Stimulated activated CD4-positive, alpha-beta T cell treated with anti-CD3 and anti-CD28 coated beads, Interleukin-4, amount 100 ng/mL, for 48 hours (primary cell): ENCODE measurements at regions not wholly inside any gene's neighbourhood (a gene's known extent, or its start where the extent isn't known, plus 50 kb on each side); places are given as distances from the start of the nearest gene placed in this dataset.
A peak's percentile ranks its signal among the peaks of the same experiment; 100 is the strongest.

Experiments used
- DNase-seq, 2 donors: peaks; one replicate each; pipeline ENCODE4 v3.0.0-alpha.2; 2020; ENCODE audit warnings: low read depth in 2 of 2

GRCh38 chr4:177573507-177573906, 131.3 kb upstream of the AGA start:
- no peak for DNase-seq

- no peak for DNase-seq
Observed at GRCh38 chr4:177574446-177574845, 132.2 kb upstream of the AGA start.

DNA sequence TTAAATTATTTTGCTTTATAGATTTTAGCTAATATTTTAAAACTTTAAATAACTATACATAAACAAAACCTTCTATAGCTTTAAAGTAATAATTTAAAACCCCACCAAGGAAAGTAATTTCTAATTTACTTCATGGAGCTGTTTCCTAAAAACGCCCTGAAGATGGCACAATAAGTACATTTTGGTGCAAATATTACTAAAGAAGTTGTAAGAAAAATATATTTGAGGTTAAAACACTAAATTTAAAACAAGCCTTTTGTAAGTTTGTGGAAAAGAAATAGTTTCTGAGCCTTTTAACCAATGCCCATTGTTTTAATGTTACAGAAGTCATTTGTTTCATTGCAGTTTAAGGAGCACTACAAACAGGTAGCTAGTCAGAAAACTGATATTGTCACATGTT, 137.4 kb upstream of the AGA start:
- DNase-seq, result no peak

DNA sequence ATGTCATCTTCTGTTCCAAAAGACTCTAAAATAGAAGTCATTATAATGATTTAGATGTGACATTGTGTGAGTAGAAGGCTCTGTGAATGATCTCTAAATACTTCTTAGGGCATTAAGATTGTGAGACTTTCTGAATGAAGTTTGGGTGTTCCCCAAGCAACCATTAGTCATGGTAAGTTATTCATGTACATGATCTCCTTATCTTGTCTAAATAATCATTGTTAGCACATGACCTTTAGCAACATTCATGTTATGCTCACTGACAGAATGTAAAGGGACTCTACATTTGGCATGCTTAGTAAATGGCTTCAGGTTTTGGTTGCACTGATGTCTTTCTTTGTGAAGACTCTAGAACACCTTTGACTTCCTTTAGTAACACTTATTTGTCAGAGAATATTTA, 140.8 kb upstream of the AGA start:
- DNase-seq, result no peak

GRCh38 chr4:177587989-177588388, 145.8 kb upstream of the AGA start:
- DNase-seq, result no peak

- DNase-seq, result no peak
Observed at GRCh38 chr4:177595386-177595785, 153.1 kb upstream of the AGA start.

DNA sequence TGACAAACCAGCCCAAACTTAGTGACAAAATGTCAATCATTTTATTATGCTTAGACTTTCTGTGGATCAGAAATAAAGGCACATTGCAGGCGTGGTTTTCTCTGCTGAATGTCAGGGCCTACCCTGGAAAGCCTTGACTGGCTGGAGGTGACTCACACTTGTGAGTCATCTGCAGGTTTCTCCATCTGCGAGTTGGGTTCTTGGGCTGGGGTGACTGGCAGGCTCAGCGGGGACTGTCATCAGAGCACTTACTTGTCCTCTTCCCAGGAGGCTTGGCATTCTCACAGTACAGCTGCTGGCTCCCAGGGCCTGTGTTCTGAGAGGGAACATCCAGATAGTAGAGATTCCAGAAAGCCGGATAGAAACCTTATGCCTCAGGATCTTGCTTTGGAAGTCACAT, 153.8 kb upstream of the AGA start:
- DNase-seq, result peak; percentile 15 to 19

DNA sequence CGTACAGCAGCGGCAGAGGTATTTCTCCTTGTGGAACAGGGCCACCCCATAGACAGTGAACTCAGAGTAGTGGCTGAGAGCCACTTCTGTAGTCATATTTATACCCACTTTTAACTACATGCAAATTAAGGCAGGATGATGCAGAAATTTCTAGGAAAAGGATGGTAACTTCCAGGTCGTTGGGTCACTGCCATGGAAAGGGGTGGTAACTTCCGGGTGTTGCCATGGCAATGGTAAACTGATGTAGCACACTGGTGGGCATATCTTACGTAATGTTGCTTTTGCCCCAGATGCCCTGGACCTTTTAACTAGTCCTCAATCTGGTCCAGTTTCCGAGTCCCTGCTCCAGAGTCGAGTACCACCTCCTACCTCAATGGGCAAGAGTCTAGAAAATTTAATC, 154.8 kb upstream of the AGA start:
- no peak for DNase-seq

DNA sequence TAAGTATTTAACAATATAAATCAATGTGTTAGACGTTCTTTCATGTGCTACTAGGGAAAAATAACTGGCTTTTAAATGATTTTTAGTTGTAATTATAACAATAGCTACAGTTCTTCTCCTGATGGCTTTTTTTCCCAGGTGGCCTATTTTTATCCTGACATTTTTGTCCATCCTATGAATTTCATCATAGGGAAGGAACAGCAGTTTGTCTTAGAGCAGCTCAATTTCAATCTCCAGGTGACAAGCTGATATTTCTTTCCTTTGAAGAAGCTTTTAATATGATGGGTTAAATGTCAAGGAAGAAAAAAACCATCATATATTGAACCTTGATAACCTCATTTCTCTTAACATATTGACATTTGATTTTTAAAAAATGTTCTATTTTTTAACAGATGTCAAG, 163.0 kb upstream of the AGA start:
- no peak for DNase-seq

- DNase-seq, result no peak
Observed at GRCh38 chr4:177607111-177607573, 164.9 kb upstream of the AGA start.

DNA sequence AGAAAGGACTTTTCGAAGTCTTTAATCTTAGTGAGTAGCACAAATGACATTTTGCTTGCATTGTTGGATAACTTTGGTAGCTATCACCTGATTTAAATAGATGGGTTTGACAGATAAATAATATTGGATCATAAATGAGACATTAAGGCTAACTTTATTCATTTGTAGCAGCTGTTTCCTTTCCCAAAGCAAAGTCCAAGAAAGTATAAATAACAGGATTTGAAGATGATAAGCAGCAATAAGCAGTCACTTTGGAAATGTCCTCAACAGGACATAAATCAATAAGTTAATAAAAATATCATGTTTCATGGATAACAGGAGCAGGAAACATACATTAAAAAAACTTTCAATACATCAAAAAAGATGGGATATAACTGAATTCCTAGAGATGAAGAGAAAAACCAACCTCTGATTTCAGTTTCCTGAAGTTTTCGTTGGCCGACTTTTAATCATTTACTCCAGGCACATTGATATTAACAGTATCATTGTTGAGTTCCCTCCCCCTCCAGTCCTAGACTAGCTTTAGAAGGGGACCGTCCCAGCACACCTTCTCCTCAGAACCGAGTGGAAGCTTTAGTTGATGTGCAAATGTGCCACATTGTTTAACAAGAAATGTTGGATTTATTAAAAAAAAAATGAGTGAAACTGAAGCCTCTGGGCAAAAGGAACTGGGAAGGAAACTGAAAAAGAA, 169.9 kb upstream of the AGA start:
- DNase-seq, result no peak

- DNase-seq, result no peak
Observed at GRCh38 chr4:177612684-177613083, 170.4 kb upstream of the AGA start.

DNA sequence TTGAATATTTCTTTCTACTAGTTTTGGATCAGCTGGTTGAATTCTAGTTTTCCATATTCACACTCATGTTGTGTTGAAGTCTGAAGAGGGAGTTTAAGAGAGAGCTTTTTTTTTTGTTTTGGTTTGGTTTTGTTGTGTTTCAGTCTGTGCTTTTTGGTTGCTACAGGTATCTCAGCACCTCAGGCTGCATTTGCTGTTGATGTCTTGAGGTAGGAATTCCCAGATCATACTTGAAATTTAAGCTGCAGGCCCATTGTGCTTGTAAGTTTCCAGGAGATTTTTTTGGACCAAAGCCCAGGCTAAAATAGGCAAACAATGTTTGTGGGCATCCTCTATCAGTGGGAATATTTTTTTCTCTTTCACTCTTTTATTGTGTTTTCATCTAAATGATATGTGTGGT, 190.2 kb upstream of the AGA start:
- no peak for DNase-seq

- no peak for DNase-seq
Observed at GRCh38 chr4:177638871-177639270, 196.6 kb upstream of the AGA start.

GRCh38 chr4:177640864-177641263, 198.6 kb upstream of the AGA start:
- DNase-seq, result no peak

DNA sequence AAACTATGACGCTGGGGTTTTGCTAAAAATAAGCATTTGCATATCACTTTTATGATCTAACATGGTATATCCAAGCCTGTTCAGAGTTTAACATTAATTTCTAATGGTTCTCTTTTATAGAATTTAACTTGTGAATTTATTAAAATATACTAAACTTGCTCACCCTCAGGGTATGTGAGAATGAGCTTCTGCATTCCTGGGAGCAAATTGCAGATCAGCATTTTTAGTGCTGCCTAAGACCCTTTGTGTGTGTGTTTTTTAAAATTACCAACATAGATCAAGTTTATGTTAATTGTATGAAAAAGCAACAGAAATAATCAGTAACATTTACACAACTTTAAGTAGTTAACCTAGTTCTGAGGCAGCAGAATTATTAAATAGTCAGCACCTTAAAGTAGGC, 218.0 kb upstream of the AGA start:
- DNase-seq, result no peak

DNA sequence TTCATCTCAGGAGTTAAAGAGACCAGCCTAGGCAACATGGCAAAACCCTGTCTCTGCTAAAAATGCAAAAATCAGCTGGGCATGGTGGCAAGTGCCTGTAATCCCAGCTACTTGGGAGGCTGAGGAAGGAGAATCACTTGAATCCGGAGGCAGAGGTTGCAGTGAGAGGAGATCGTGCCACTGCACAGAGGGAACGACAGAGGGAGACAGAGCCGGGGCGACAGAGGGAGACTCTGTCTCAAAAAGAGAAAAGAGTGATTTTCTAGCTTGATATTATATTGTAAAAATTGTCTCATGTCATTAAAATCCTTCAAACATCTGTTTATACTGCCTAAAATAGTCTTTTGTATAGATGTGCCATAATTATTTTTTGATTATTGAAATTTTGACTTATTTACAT, 225.4 kb upstream of the AGA start:
- no peak for DNase-seq

- DNase-seq, result no peak
Observed at GRCh38 chr4:177671387-177671786, 229.2 kb upstream of the AGA start.

- DNase-seq, result no peak
Observed at GRCh38 chr4:177671845-177672244, 229.6 kb upstream of the AGA start.

- DNase-seq, result no peak
Observed at GRCh38 chr4:177673985-177674489, 231.8 kb upstream of the AGA start.

GRCh38 chr4:177680308-177680707, 238.1 kb upstream of the AGA start:
- DNase-seq, result no peak

DNA sequence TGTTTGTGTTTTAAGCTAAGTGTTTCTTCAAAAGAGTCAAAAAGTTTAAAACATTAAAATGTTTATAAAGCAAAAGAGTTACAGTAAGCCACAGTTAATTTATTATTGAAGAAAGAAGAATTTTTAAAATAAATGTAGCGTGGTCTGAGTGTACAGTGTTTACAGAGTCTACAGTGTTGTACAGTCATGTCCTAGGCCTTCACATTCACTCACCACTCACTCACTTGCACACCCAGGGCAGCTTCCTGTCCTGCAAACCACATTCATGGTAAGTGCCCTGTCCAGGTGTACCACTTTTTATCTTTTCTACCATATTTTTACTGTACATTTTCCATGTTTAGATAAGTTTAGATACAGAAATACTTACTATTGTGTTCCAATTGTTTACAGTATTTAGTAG, 239.7 kb upstream of the AGA start:
- DNase-seq, result no peak

GRCh38 chr4:177687117-177687516, 244.9 kb upstream of the AGA start:
- DNase-seq, result no peak

- DNase-seq, result no peak
Observed at GRCh38 chr4:177692907-177693306, 250.7 kb upstream of the AGA start.
